Stimulated activated CD4-positive, alpha-beta T cell treated with anti-CD3 and anti-CD28 coated beads, Interleukin-12 subunit alpha, Interleukin-12 subunit beta, amount 100 ng/mL, for 24 hours (primary cell): ENCODE measurements at regions not wholly inside any gene's neighbourhood (a gene's known extent, or its start where the extent isn't known, plus 50 kb on each side); places are given as distances from the start of the nearest gene placed in this dataset.
"Not testable (repeated sequence)": the region's sequence is repeated elsewhere in the genome, so short reads cannot be mapped to it uniquely, and the experiment has no call there.

ENCODE experiments used
- DNase-seq, 2 experiments: peaks; one replicate each; pipeline ENCODE4 v3.0.0-alpha.2; 2020; ENCODE audit warnings: low read depth in 2 of 2

- no peak for DNase-seq
Observed at GRCh38 chr5:155116456-155117251, 103.1 kb downstream of the KIF4B start.

- no peak for DNase-seq
Observed at GRCh38 chr5:155125551-155126095, 112.1 kb downstream of the KIF4B start.

GRCh38 chr5:155126573-155126972 is 113.0 kb downstream of the KIF4B start:
- DNase-seq, result no peak

GRCh38 chr5:155127552-155127951 is 114.0 kb downstream of the KIF4B start:
- no peak for DNase-seq

- no peak for DNase-seq
Observed at GRCh38 chr5:155128786-155129512, 115.4 kb downstream of the KIF4B start.

- no peak for DNase-seq
Observed at GRCh38 chr5:155129513-155129880, 115.9 kb downstream of the KIF4B start.

GRCh38 chr5:155134130-155134529 is 120.6 kb downstream of the KIF4B start:
- DNase-seq, result no peak

- no peak for DNase-seq
Observed at GRCh38 chr5:155136216-155136850, 122.8 kb downstream of the KIF4B start.

- no peak for DNase-seq
Observed at GRCh38 chr5:155137683-155138082, 124.1 kb downstream of the KIF4B start.

- DNase-seq, result no peak
Observed at GRCh38 chr5:155140646-155141045, 127.1 kb downstream of the KIF4B start.

GRCh38 chr5:155144956-155145355 is 131.4 kb downstream of the KIF4B start:
- no peak for DNase-seq

GRCh38 chr5:155147222-155147621 is 133.7 kb downstream of the KIF4B start:
- no peak for DNase-seq

GRCh38 chr5:155148694-155149093 is 135.1 kb downstream of the KIF4B start:
- DNase-seq, result no peak

GRCh38 chr5:155150012-155150411 is 136.5 kb downstream of the KIF4B start:
- no peak for DNase-seq

- DNase-seq, result no peak
Observed at GRCh38 chr5:155154973-155155372, 141.4 kb downstream of the KIF4B start.

GRCh38 chr5:155163084-155163483 is 149.5 kb downstream of the KIF4B start:
- not testable (repeated sequence) for DNase-seq

- DNase-seq, result no peak
Observed at GRCh38 chr5:155167736-155168135, 154.2 kb downstream of the KIF4B start.

GRCh38 chr5:155181542-155181941 is 168.0 kb downstream of the KIF4B start:
- DNase-seq, result no peak

GRCh38 chr5:155189476-155189875 is 175.9 kb downstream of the KIF4B start:
- DNase-seq, result no peak

GRCh38 chr5:155189981-155190380 is 176.4 kb downstream of the KIF4B start:
- DNase-seq, result no peak

- DNase-seq, result no peak
Observed at GRCh38 chr5:155193029-155193428, 179.5 kb downstream of the KIF4B start.

GRCh38 chr5:155193483-155194107 is 180.0 kb downstream of the KIF4B start:
- DNase-seq, result no peak
